ENCODE measurements at regions not wholly inside any gene's neighbourhood (a gene's known extent, or its start where the extent isn't known, plus 50 kb on each side); places are given as distances from the start of the nearest gene placed in this dataset.

DNA sequence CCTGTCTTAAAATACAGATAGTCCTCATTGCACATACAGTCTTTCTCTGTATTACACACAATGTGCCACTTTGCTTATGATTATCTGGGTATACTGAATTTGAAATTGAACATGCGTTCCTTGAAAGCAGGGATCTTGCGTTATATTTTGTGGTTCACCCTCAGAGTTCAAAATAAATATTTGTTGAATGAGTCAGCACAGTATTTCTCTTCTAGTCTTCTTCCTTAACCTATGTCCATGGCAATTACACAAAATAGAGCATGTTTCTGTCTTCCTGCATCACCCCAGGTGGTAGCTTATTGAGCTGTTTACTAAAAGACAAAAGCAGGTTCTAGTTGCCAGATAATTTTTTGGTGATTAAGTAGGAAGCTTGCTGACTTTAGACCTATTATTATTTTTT is 272.9 kb upstream of the FERMT1 start:
- TF ChIP-seq, protein P1, sequence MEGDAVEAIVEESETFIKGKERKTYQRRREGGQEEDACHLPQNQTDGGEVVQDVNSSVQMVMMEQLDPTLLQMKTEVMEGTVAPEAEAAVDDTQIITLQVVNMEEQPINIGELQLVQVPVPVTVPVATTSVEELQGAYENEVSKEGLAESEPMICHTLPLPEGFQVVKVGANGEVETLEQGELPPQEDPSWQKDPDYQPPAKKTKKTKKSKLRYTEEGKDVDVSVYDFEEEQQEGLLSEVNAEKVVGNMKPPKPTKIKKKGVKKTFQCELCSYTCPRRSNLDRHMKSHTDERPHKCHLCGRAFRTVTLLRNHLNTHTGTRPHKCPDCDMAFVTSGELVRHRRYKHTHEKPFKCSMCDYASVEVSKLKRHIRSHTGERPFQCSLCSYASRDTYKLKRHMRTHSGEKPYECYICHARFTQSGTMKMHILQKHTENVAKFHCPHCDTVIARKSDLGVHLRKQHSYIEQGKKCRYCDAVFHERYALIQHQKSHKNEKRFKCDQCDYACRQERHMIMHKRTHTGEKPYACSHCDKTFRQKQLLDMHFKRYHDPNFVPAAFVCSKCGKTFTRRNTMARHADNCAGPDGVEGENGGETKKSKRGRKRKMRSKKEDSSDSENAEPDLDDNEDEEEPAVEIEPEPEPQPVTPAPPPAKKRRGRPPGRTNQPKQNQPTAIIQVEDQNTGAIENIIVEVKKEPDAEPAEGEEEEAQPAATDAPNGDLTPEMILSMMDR (IDR thresholded peaks at IDR 0.05): no peak
- no peak for TF ChIP-seq POLR2A (IDR thresholded peaks at IDR 0.05)
- no peak for TF ChIP-seq EP300 (IDR thresholded peaks at IDR 0.05)

Data from ovary (tissue), 3 donors.